ENCODE measurements at regions not wholly inside any gene's neighbourhood (a gene's known extent, or its start where the extent isn't known, plus 50 kb on each side); places are given as distances from the start of the nearest gene placed in this dataset.

- Histone ChIP-seq H4K20me1 (ENCODE audit: insufficient read depth) (no peaks in the 10 kb centered on the region), H3K36me3 (ENCODE audit: insufficient read depth, low read length) (no peaks in the 10 kb centered on the region), H3K4me2 (ENCODE audit: low read length) (no peak overlapping the region), H3K79me2 (replicated peaks; ENCODE audit: insufficient read depth, low read length) (no peaks in the 10 kb centered on the region), H3K4me3 (ENCODE audit: low read length) (no peak overlapping the region), H3K27ac (ENCODE audit: low read length) (no peak overlapping the region), H3K9me2 (ENCODE audit: insufficient read depth, low read length) (no peaks in the 10 kb centered on the region), H3K9ac (ENCODE audit: low read length) (no peak overlapping the region), H3K9me3 (ENCODE audit: low read length) (no peaks in the 10 kb centered on the region), H3F3A (ENCODE audit: insufficient read depth, low read length, poor library complexity, severe bottlenecking) (no peaks in the 10 kb centered on the region), H3K27me3 (ENCODE audit: insufficient read depth, low read depth, low read length) (no peaks in the 10 kb centered on the region), H2AFZ (ENCODE audit: low read depth, low read length) (no peak overlapping the region)
- TF ChIP-seq EP300 (conservative IDR thresholded peaks at IDR 0.05; ENCODE audit: poor library complexity, severe bottlenecking) (no peak), RAD21 (conservative IDR thresholded peaks at IDR 0.05) (no peak), TAF1 (IDR thresholded peaks at IDR 0.05; ENCODE audit: low read depth) (no peak), MXI1 (conservative IDR thresholded peaks at IDR 0.05; ENCODE audit: poor library complexity, severe bottlenecking) (no peak), EZH2 (IDR thresholded peaks at IDR 0.05; ENCODE audit: borderline replicate concordance, insufficient read depth, low read length, poor library complexity, severe bottlenecking) (no peak), SMC3 (conservative IDR thresholded peaks at IDR 0.05; ENCODE audit: poor library complexity) (no peak), REST (IDR thresholded peaks at IDR 0.05; ENCODE audit: borderline replicate concordance) (no peak), POLR2AphosphoS5 (IDR thresholded peaks at IDR 0.05) (no peak), CTCF (IDR thresholded peaks at IDR 0.05; ENCODE audit: poor library complexity, severe bottlenecking) (no peak)
Observed at GRCh38 chr14:51595881-51596455, 55.7 kb upstream of the FRMD6 start.

- Histone ChIP-seq H3K79me2 (replicated peaks; ENCODE audit: insufficient read depth, low read length) (no peaks in the 10 kb centered on the region), H3K4me3 (ENCODE audit: low read length) (no peak overlapping the region), H3K9ac (ENCODE audit: low read length) (no peak overlapping the region), H3K27me3 (ENCODE audit: insufficient read depth, low read depth, low read length) (no peaks in the 10 kb centered on the region), H4K20me1 (ENCODE audit: insufficient read depth) (no peaks in the 10 kb centered on the region), H3K9me3 (ENCODE audit: low read length) (no peaks in the 10 kb centered on the region), H3K27ac (ENCODE audit: low read length) (no peak overlapping the region), H3K4me2 (ENCODE audit: low read length) (no peak overlapping the region), H2AFZ (ENCODE audit: low read depth, low read length) (no peak overlapping the region), H3K9me2 (ENCODE audit: insufficient read depth, low read length) (no peaks in the 10 kb centered on the region), H3F3A (ENCODE audit: insufficient read depth, low read length, poor library complexity, severe bottlenecking) (no peaks in the 10 kb centered on the region), H3K36me3 (ENCODE audit: insufficient read depth, low read length) (no peaks in the 10 kb centered on the region)
- no peak for TF ChIP-seq SMC3 (conservative IDR thresholded peaks at IDR 0.05; ENCODE audit: poor library complexity)
- TF ChIP-seq EZH2 (IDR thresholded peaks at IDR 0.05; ENCODE audit: borderline replicate concordance, insufficient read depth, low read length, poor library complexity, severe bottlenecking): no peak
- no peak for TF ChIP-seq RAD21 (conservative IDR thresholded peaks at IDR 0.05)
- TF ChIP-seq CTCF (IDR thresholded peaks at IDR 0.05; ENCODE audit: poor library complexity, severe bottlenecking): no peak
- no peak for TF ChIP-seq TAF1 (IDR thresholded peaks at IDR 0.05; ENCODE audit: low read depth)
- TF ChIP-seq EP300 (conservative IDR thresholded peaks at IDR 0.05; ENCODE audit: poor library complexity, severe bottlenecking): no peak
- no peak for TF ChIP-seq REST (IDR thresholded peaks at IDR 0.05; ENCODE audit: borderline replicate concordance)
- no peak for TF ChIP-seq POLR2AphosphoS5 (IDR thresholded peaks at IDR 0.05)
- TF ChIP-seq MXI1 (conservative IDR thresholded peaks at IDR 0.05; ENCODE audit: poor library complexity, severe bottlenecking): no peak
Observed at GRCh38 chr14:51596488-51597117, 55.1 kb upstream of the FRMD6 start.
